Transverse colon (tissue), 3 donors: ENCODE measurements at regions not wholly inside any gene's neighbourhood (a gene's known extent, or its start where the extent isn't known, plus 50 kb on each side); places are given as distances from the start of the nearest gene placed in this dataset.

Experiments
- CTCF ChIP-seq, 5 experiments: fragments of 200-600 bp in 3 of 5; fragments of 450-650 bp in 2 of 5; sonication (generic) in 3 of 5; IDR thresholded peaks; 1 replicate in 2 of 5; 2 replicates in 3 of 5; pipeline ENCODE4 v1.5.1; 2016 to 2017; ENCODE audit warnings: antibody characterized with exemption in 5 of 5, inconsistent platforms in 3 of 5, mild to moderate bottlenecking in 2 of 5, moderate library complexity in 1 of 5
- POLR2A ChIP-seq: fragments of 450-650 bp; IDR thresholded peaks from one replicate; pipeline ENCODE4 v1.6.1; 2016; ENCODE audit warnings: antibody characterized with exemption, mild to moderate bottlenecking, moderate library complexity

- TF ChIP-seq POLR2A (no peak), CTCF (IDR thresholded peaks at IDR 0.05) (no peak)
These were observed 1602.1 kb downstream of the SI start for GRCh38 chr3:163476179-163476578.
